Right lobe of liver (tissue), 6 donors: ENCODE measurements at regions not wholly inside any gene's neighbourhood (a gene's known extent, or its start where the extent isn't known, plus 50 kb on each side); places are given as distances from the start of the nearest gene placed in this dataset.

Experiments
- ATAC-seq, 4 donors: fragments of 200-7000 bp; cut with Tn5 transposase; one replicate each; pipeline ENCODE4 v1.9.1; 2020; ENCODE audit warnings: mild to moderate bottlenecking in 4 of 4, moderate library complexity in 4 of 4
- DNase-seq, 3 donors: peaks; one replicate each; pipeline ENCODE4 v3.0.0-alpha.2; 2020
- H3K27ac ChIP-seq, 3 donors: fragments of 200-600 bp; one replicate each; pipeline ENCODE4 v1.8.0; 2022
- H3K27me3 ChIP-seq, 2 donors: fragments of 200-600 bp; one replicate each; pipeline ENCODE4 v1.8.0; 2022
- H3K36me3 ChIP-seq, 4 donors: fragments of 200-600 bp; sonication (generic) in 1 of 4; one replicate each; pipeline versions ENCODE4 v1.5.1 to v1.8.0; 2017 to 2022; ENCODE audit warnings: control low read depth in 1 of 4
- H3K4me1 ChIP-seq, 4 donors: fragments of 200-600 bp; sonication (generic) in 1 of 4; one replicate each; pipeline versions ENCODE4 v1.5.1 to v1.8.0; 2017 to 2022; ENCODE audit warnings: control low read depth in 1 of 4
- H3K4me3 ChIP-seq, 3 donors: fragments of 200-600 bp; one replicate each; pipeline ENCODE4 v1.8.0; 2022
- H3K9me3 ChIP-seq, 4 donors: fragments of 200-600 bp; sonication (generic) in 1 of 4; one replicate each; pipeline versions ENCODE4 v1.5.1 to v1.8.0; 2017 to 2022; ENCODE audit warnings: control low read depth in 1 of 4
- POLR2A ChIP-seq: fragments of 450-650 bp; IDR thresholded peaks from one replicate; pipeline ENCODE4 v1.6.1; 2017; ENCODE audit warnings: antibody characterized with exemption, mild to moderate bottlenecking
- WGBS: methylation state at CpG from one replicate; pipeline ENCODE4 v1.1.6; 2018; ENCODE audit warnings: low coverage, low lambda C conversion rate; ENCODE audit not compliant: insufficient coverage; ENCODE audit errors: missing lambda C conversion rate; 5-methylcytosine and 5-hydroxymethylcytosine counted together
- intact Hi-C, 2 donors: fragments of 100-400 bp; cut with DNase I; formaldehyde crosslinking; loops; one replicate each; pipeline versions ENCODE4 v1.11.2 to v1.14.1; 2022
- TF ChIP-seq, protein P1 (sequence below), 4 donors: fragments of 200-600 bp in 3 of 4; fragments of 450-650 bp in 1 of 4; IDR thresholded peaks; one replicate each; pipeline versions ENCODE4 v1.5.1 to v1.8.0; 2016 to 2022; ENCODE audit warnings: antibody characterized with exemption in 4 of 4, mild to moderate bottlenecking in 2 of 4
- donor health status: DM: no; HTN: yes; CAD: no.
- donor health status: DM: no; HTN: no; CAD: no.
- donor health status: DM: no; HTN: no; CAD: no.
- donor health status: DM: no; HTN: yes; CAD: no.
- donor health status: DM: no; HTN: yes; CAD: no.

- no peak overlapping the region for H3K27ac ChIP-seq
- no peaks in the 10 kb centered on the region for H3K27me3 ChIP-seq
- no peak overlapping the region for H3K4me3 ChIP-seq
- no peaks in the 10 kb centered on the region for H3K36me3 ChIP-seq
- H3K9me3 ChIP-seq = no peaks in the 10 kb centered on the region
- H3K4me1 ChIP-seq = no peaks in the 10 kb centered on the region
- TF ChIP-seq, protein P1, sequence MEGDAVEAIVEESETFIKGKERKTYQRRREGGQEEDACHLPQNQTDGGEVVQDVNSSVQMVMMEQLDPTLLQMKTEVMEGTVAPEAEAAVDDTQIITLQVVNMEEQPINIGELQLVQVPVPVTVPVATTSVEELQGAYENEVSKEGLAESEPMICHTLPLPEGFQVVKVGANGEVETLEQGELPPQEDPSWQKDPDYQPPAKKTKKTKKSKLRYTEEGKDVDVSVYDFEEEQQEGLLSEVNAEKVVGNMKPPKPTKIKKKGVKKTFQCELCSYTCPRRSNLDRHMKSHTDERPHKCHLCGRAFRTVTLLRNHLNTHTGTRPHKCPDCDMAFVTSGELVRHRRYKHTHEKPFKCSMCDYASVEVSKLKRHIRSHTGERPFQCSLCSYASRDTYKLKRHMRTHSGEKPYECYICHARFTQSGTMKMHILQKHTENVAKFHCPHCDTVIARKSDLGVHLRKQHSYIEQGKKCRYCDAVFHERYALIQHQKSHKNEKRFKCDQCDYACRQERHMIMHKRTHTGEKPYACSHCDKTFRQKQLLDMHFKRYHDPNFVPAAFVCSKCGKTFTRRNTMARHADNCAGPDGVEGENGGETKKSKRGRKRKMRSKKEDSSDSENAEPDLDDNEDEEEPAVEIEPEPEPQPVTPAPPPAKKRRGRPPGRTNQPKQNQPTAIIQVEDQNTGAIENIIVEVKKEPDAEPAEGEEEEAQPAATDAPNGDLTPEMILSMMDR (IDR thresholded peaks at IDR 0.05) = no peak
- no peak for ATAC-seq
- no peak for DNase-seq
- intact Hi-C loops = no loop called here
These were observed 1347.2 kb downstream of the ROBO1 start for GRCh38 chr3:78420611-78421010.

GRCh38 chr3:78421247-78421966 is 1346.4 kb downstream of the ROBO1 start:
- Histone ChIP-seq H3K27ac (no peak overlapping the region), H3K4me3 (no peak overlapping the region), H3K36me3 (no peaks in the 10 kb centered on the region), H3K27me3 (no peaks in the 10 kb centered on the region), H3K4me1 (no peaks in the 10 kb centered on the region), H3K9me3 (no peaks in the 10 kb centered on the region)
- no peak for TF ChIP-seq POLR2A
- TF ChIP-seq, protein P1 (IDR thresholded peaks at IDR 0.05) = no peak
- DNase-seq = no peak
- WGBS = 57% methylated on average over 7 of the region's 7 CpGs
- intact Hi-C loops = no loop called here
- ATAC-seq = no peak

- no peaks in the 10 kb centered on the region for H3K4me1 ChIP-seq
- WGBS = 55% methylated on average over 1 of the region's 1 CpG
- intact Hi-C loops = no loop called here
- H3K36me3 ChIP-seq = no peaks in the 10 kb centered on the region
- no peak for ATAC-seq
- TF ChIP-seq POLR2A = no peak
- H3K9me3 ChIP-seq = no peaks in the 10 kb centered on the region
- no peak for DNase-seq
- H3K27ac ChIP-seq = no peak overlapping the region
- no peak overlapping the region for H3K4me3 ChIP-seq
- no peaks in the 10 kb centered on the region for H3K27me3 ChIP-seq
These were observed 1343.1 kb downstream of the ROBO1 start for GRCh38 chr3:78424656-78425055.

GRCh38 chr3:78426454-78426853 is 1341.3 kb downstream of the ROBO1 start:
- Histone ChIP-seq H3K27me3 (no peaks in the 10 kb centered on the region), H3K4me1 (no peaks in the 10 kb centered on the region), H3K27ac (no peak overlapping the region), H3K9me3 (no peaks in the 10 kb centered on the region), H3K36me3 (no peaks in the 10 kb centered on the region), H3K4me3 (no peak overlapping the region)
- DNase-seq (no peak), ATAC-seq (no peak)
- intact Hi-C loops = no loop called here
- TF ChIP-seq, protein P1 (IDR thresholded peaks at IDR 0.05) = no peak
- no peak for TF ChIP-seq POLR2A
- 36% methylated on average over 1 of the region's 1 CpG for WGBS

GRCh38 chr3:78427303-78427702 is 1340.5 kb downstream of the ROBO1 start:
- intact Hi-C loops = no loop called here
- Histone ChIP-seq H3K27me3 (no peaks in the 10 kb centered on the region), H3K9me3 (no peaks in the 10 kb centered on the region), H3K36me3 (no peaks in the 10 kb centered on the region), H3K4me3 (no peak overlapping the region), H3K27ac (no peak overlapping the region), H3K4me1 (no peaks in the 10 kb centered on the region)
- DNase-seq (no peak), ATAC-seq (no peak)
- TF ChIP-seq, protein P1 (IDR thresholded peaks at IDR 0.05) = no peak
- no peak for TF ChIP-seq POLR2A
